ENCODE measurements at regions not wholly inside any gene's neighbourhood (a gene's known extent, or its start where the extent isn't known, plus 50 kb on each side); places are given as distances from the start of the nearest gene placed in this dataset.

- DNase-seq = no peak
Measured at GRCh38 chr12:92089559-92089958, 56.1 kb downstream of the BTG1 start.

- DNase-seq = no peak
Measured at GRCh38 chr12:92088805-92089204, 56.8 kb downstream of the BTG1 start.

- DNase-seq = no peak
Measured at GRCh38 chr12:92085736-92086040, 60.0 kb downstream of the BTG1 start.

GRCh38 chr12:92085040-92085735 is 60.5 kb downstream of the BTG1 start:
- DNase-seq = no peak

GRCh38 chr12:92080911-92081285 is 64.7 kb downstream of the BTG1 start:
- no peak for DNase-seq

GRCh38 chr12:92079054-92079385 is 66.6 kb downstream of the BTG1 start:
- DNase-seq = no peak

GRCh38 chr12:92078167-92079053 is 67.2 kb downstream of the BTG1 start:
- DNase-seq = no peak

GRCh38 chr12:92077530-92077929 is 68.1 kb downstream of the BTG1 start:
- DNase-seq = no peak

GRCh38 chr12:92076101-92076500 is 69.5 kb downstream of the BTG1 start:
- no peak for DNase-seq

GRCh38 chr12:92075425-92075914 is 70.2 kb downstream of the BTG1 start:
- DNase-seq = no peak

- DNase-seq = no peak
Measured at GRCh38 chr12:92074889-92075288, 70.8 kb downstream of the BTG1 start.

GRCh38 chr12:92073094-92073493 is 72.6 kb downstream of the BTG1 start:
- DNase-seq = no peak

GRCh38 chr12:92072112-92072511 is 73.5 kb downstream of the BTG1 start:
- DNase-seq = no peak

GRCh38 chr12:92070864-92071445 is 74.7 kb downstream of the BTG1 start:
- DNase-seq = no peak

- no peak for DNase-seq
Measured at GRCh38 chr12:92070054-92070863, 75.4 kb downstream of the BTG1 start.

GRCh38 chr12:92068459-92068858 is 77.2 kb downstream of the BTG1 start:
- peak; percentile 63 for DNase-seq

- DNase-seq = no peak
Measured at GRCh38 chr12:92065639-92066038, 80.0 kb downstream of the BTG1 start.

GRCh38 chr12:92065018-92065499 is 80.6 kb downstream of the BTG1 start:
- peak; percentile 95 for DNase-seq

- peak; percentile 81 for DNase-seq
Measured at GRCh38 chr12:92064422-92064821, 81.2 kb downstream of the BTG1 start.

- no peak for DNase-seq
Measured at GRCh38 chr12:92063641-92064040, 82.0 kb downstream of the BTG1 start.

- DNase-seq = no peak
Measured at GRCh38 chr12:92062539-92063493, 82.8 kb downstream of the BTG1 start.

- DNase-seq = no peak
Measured at GRCh38 chr12:92061061-92061460, 84.6 kb downstream of the BTG1 start.

All from NCI-H146 (cell line).